CD14-positive monocyte (primary cell): ENCODE measurements at regions not wholly inside any gene's neighbourhood (a gene's known extent, or its start where the extent isn't known, plus 50 kb on each side); places are given as distances from the start of the nearest gene placed in this dataset.

Source experiments
- DNase-seq, 3 donors: peaks; one replicate each; pipeline ENCODE4 v3.0.0-alpha.2; 2011 to 2022
- H2AFZ ChIP-seq: 2 replicates; pipeline ENCODE4 v1.6.0; 2012; ENCODE audit warnings: mild to moderate bottlenecking, low read depth, low read length, inconsistent platforms; ENCODE audit not compliant: insufficient read depth, poor library complexity, severe bottlenecking
- H3K27ac ChIP-seq, 2 donors: 1 replicate in 1 of 2; 2 replicates in 1 of 2; pipeline ENCODE4 v1.5.1; 2012 to 2013; ENCODE audit warnings: low read length in 2 of 2, control low read depth in 1 of 2, inconsistent platforms in 1 of 2, low read depth in 1 of 2, mild to moderate bottlenecking in 1 of 2
- H3K27me3 ChIP-seq, 2 donors: one replicate each; pipeline versions ENCODE4 v1.6.0 to v1.6.1; 2011 to 2013; ENCODE audit warnings: low read length in 2 of 2; ENCODE audit not compliant: control insufficient read depth in 2 of 2, insufficient read depth in 2 of 2
- H3K36me3 ChIP-seq, 2 donors: replicated peaks in 1 of 2; 1 replicate in 1 of 2; 2 replicates in 1 of 2; pipeline versions ENCODE4 v1.5.1 to v1.6.1; 2012 to 2013; ENCODE audit warnings: low read length in 2 of 2, control low read depth in 1 of 2, inconsistent platforms in 1 of 2, mild to moderate bottlenecking in 1 of 2; ENCODE audit not compliant: insufficient read depth in 2 of 2, control insufficient read depth in 1 of 2
- H3K4me1 ChIP-seq, 2 donors: 1 replicate in 1 of 2; 2 replicates in 1 of 2; pipeline versions ENCODE4 v1.5.1 to v1.6.1; 2012 to 2013; ENCODE audit warnings: low read length in 2 of 2, control low read depth in 1 of 2, inconsistent platforms in 1 of 2, mild to moderate bottlenecking in 1 of 2, moderate library complexity in 1 of 2; ENCODE audit not compliant: insufficient read depth in 2 of 2, control insufficient read depth in 1 of 2
- H3K4me2 ChIP-seq: replicated peaks from 2 replicates; pipeline ENCODE3; 2012; ENCODE audit warnings: low read length, moderate library complexity, mild to moderate bottlenecking; ENCODE audit not compliant: poor library complexity, severe bottlenecking; ENCODE audit errors: extremely low read depth
- H3K4me3 ChIP-seq, 3 experiments: fragments of 200-600 bp in 1 of 3; sonication (generic) in 1 of 3; replicated peaks in 1 of 3; 1 replicate in 2 of 3; 2 replicates in 1 of 3; pipeline ENCODE4 v1.5.1; 2011 to 2013; ENCODE audit warnings: low read length in 3 of 3, mild to moderate bottlenecking in 3 of 3, control low read depth in 2 of 3, low read depth in 2 of 3, inconsistent platforms in 1 of 3, moderate library complexity in 1 of 3
- H3K79me2 ChIP-seq: 2 replicates; pipeline ENCODE4 v1.6.0; 2012; ENCODE audit warnings: mild to moderate bottlenecking, control low read depth, inconsistent platforms, low read length, moderate library complexity; ENCODE audit not compliant: insufficient read depth
- H3K9ac ChIP-seq: 2 replicates; pipeline ENCODE4 v1.6.0; 2017; ENCODE audit warnings: low read length, mild to moderate bottlenecking; ENCODE audit not compliant: insufficient read depth, poor library complexity, severe bottlenecking
- H3K9me3 ChIP-seq, 2 donors: replicated peaks in 1 of 2; 1 replicate in 1 of 2; 2 replicates in 1 of 2; pipeline versions ENCODE4 v1.5.1 to v1.6.1; 2012 to 2013; ENCODE audit warnings: low read length in 2 of 2, control low read depth in 1 of 2; ENCODE audit not compliant: control insufficient read depth in 1 of 2, insufficient read depth in 1 of 2
- H4K20me1 ChIP-seq: 2 replicates; pipeline ENCODE4 v1.6.0; 2012; ENCODE audit warnings: mild to moderate bottlenecking, low read length, control low read depth, moderate library complexity; ENCODE audit not compliant: insufficient read depth
- H3K27ac Mint-ChIP-seq, 7 donors: one replicate each; pipeline ENCODE4 v1.8.0; 2020; ENCODE audit warnings: mild to moderate bottlenecking in 7 of 7, mixed read lengths in 7 of 7, moderate library complexity in 6 of 7, inconsistent platforms in 2 of 7
- H3K27me3 Mint-ChIP-seq, 3 donors: one replicate each; pipeline ENCODE4 v1.8.0; 2021 to 2022; ENCODE audit warnings: low read depth in 3 of 3, mild to moderate bottlenecking in 3 of 3, mixed read lengths in 3 of 3, moderate library complexity in 3 of 3, inconsistent platforms in 1 of 3
- H3K36me3 Mint-ChIP-seq, 2 donors: one replicate each; pipeline ENCODE4 v1.8.0; 2020; ENCODE audit warnings: mixed read lengths in 2 of 2, inconsistent platforms in 1 of 2, mild to moderate bottlenecking in 1 of 2
- H3K4me1 Mint-ChIP-seq: one replicate; pipeline ENCODE4 v1.8.0; 2020; ENCODE audit warnings: mild to moderate bottlenecking, mixed read lengths
- H3K4me3 Mint-ChIP-seq, 2 donors: one replicate each; pipeline ENCODE4 v1.8.0; 2020; ENCODE audit warnings: mild to moderate bottlenecking in 2 of 2, mixed read lengths in 2 of 2, moderate library complexity in 1 of 2
- H3K9me3 Mint-ChIP-seq, 7 donors: one replicate each; pipeline ENCODE4 v1.8.0; 2020 to 2022; ENCODE audit warnings: mixed read lengths in 7 of 7, mild to moderate bottlenecking in 6 of 7, moderate library complexity in 6 of 7, inconsistent platforms in 2 of 7
- CTCF ChIP-seq: fragments of 200-600 bp; IDR thresholded peaks from one replicate; pipeline ENCODE4 v1.8.0; 2022; ENCODE audit warnings: antibody characterized with exemption, mild to moderate bottlenecking
- WGBS: methylation state at CpG from one replicate; pipeline ENCODE4 v1.1.5; 2013; ENCODE audit warnings: missing lambda C conversion rate; ENCODE audit not compliant: insufficient coverage; 5-methylcytosine and 5-hydroxymethylcytosine counted together
- intact Hi-C, 2 donors: fragments of 100-400 bp; cut with micrococcal nuclease; formaldehyde crosslinking; loops; one replicate each; pipeline versions ENCODE4 v1.15.0 to v1.15.1; 2023

DNA sequence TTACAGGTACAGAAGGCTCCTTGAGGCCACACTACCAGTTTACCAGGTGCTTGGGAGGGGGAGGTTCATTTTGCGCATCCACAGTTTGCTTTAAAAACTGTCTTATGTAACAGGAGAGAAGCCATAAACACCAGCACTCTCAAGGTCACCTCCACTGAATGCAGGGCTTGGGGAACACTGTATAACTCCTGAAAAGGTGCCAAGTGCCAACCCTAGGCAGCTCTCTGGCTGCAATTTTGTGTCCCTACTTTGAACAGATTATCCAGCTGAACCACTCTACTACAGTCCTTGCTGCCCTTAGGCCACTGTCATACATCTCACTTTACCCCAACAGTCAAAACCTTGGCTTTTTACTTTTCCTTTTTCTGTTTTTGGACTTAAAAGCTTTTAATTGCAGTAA, 507.9 kb downstream of the SMARCA1 start:
- Histone ChIP-seq H3K27me3 (no peaks in the 10 kb centered on the region), H3K27ac (no peak overlapping the region), H3K79me2 (no peaks in the 10 kb centered on the region), H3K9me3 (no peaks in the 10 kb centered on the region), H3K36me3 (no peaks in the 10 kb centered on the region), H3K4me1 (no peaks in the 10 kb centered on the region), H3K4me3 (no peak overlapping the region), H3K4me2 (no peak overlapping the region), H2AFZ (no peak overlapping the region), H3K9ac (no peak overlapping the region), H4K20me1 (no peaks in the 10 kb centered on the region)
- H3K27ac Mint-ChIP-seq, result no peak overlapping the region
- no CpG with 5 or more reads among the region's 1 CpG for WGBS
- no peaks in the 10 kb centered on the region for H3K4me1 Mint-ChIP-seq
- intact Hi-C loops, result no loop called here
- H3K9me3 Mint-ChIP-seq, result no peaks in the 10 kb centered on the region
- no peak for DNase-seq
- TF ChIP-seq CTCF, result no peak
- H3K4me3 Mint-ChIP-seq, result no peak overlapping the region
- peaks cover 0 to 3% (median 0%) of the 10 kb centered on the region in 3 donors for H3K27me3 Mint-ChIP-seq
- no peaks in the 10 kb centered on the region for H3K36me3 Mint-ChIP-seq

DNA sequence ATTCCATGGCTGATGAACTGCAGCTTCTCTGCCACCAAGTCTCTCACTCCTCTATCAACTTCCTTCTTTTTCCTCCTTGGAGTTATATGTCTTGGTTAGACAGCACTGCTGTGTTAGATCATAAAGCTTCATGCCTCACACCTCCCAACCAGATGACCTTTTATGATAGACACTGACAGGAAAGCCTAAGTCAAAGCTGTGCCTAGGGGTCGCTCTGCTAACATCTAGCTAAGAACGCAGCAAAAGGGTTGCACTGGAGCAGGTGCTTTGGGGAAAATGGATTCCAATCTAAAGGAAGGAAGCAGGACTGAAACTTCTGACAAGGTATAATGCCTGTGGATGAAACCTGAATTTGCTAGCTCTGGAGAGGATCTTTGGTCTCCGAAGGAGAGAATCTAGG, 509.7 kb downstream of the SMARCA1 start:
- Histone ChIP-seq H3K36me3 (no peaks in the 10 kb centered on the region), H4K20me1 (no peaks in the 10 kb centered on the region), H2AFZ (no peak overlapping the region), H3K79me2 (no peaks in the 10 kb centered on the region), H3K27ac (no peak overlapping the region), H3K4me3 (no peak overlapping the region), H3K27me3 (no peaks in the 10 kb centered on the region), H3K9me3 (no peaks in the 10 kb centered on the region), H3K9ac (no peak overlapping the region), H3K4me2 (no peak overlapping the region), H3K4me1 (no peaks in the 10 kb centered on the region)
- WGBS, result no CpG with 5 or more reads among the region's 3 CpGs
- DNase-seq, result no peak
- H3K4me3 Mint-ChIP-seq, result no peak overlapping the region
- intact Hi-C loops, result no loop called here
- peaks cover 0 to 3% (median 0%) of the 10 kb centered on the region in 3 donors for H3K27me3 Mint-ChIP-seq
- H3K4me1 Mint-ChIP-seq, result no peaks in the 10 kb centered on the region
- no peak for TF ChIP-seq CTCF
- H3K9me3 Mint-ChIP-seq, result no peaks in the 10 kb centered on the region
- H3K27ac Mint-ChIP-seq, result no peak overlapping the region
- H3K36me3 Mint-ChIP-seq, result no peaks in the 10 kb centered on the region
